ENCODE measurements at regions not wholly inside any gene's neighbourhood (a gene's known extent, or its start where the extent isn't known, plus 50 kb on each side); places are given as distances from the start of the nearest gene placed in this dataset.

- TF ChIP-seq, protein P1, sequence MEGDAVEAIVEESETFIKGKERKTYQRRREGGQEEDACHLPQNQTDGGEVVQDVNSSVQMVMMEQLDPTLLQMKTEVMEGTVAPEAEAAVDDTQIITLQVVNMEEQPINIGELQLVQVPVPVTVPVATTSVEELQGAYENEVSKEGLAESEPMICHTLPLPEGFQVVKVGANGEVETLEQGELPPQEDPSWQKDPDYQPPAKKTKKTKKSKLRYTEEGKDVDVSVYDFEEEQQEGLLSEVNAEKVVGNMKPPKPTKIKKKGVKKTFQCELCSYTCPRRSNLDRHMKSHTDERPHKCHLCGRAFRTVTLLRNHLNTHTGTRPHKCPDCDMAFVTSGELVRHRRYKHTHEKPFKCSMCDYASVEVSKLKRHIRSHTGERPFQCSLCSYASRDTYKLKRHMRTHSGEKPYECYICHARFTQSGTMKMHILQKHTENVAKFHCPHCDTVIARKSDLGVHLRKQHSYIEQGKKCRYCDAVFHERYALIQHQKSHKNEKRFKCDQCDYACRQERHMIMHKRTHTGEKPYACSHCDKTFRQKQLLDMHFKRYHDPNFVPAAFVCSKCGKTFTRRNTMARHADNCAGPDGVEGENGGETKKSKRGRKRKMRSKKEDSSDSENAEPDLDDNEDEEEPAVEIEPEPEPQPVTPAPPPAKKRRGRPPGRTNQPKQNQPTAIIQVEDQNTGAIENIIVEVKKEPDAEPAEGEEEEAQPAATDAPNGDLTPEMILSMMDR (IDR thresholded peaks at IDR 0.05; ENCODE audit: low read depth, low read length, missing control alignments), result no peak
- DNase-seq (ENCODE audit: extremely low read depth, low read depth), result no peak
Observed at GRCh38 chr4:104589264-104589868, 94.7 kb upstream of the CXXC4 start.

DNA sequence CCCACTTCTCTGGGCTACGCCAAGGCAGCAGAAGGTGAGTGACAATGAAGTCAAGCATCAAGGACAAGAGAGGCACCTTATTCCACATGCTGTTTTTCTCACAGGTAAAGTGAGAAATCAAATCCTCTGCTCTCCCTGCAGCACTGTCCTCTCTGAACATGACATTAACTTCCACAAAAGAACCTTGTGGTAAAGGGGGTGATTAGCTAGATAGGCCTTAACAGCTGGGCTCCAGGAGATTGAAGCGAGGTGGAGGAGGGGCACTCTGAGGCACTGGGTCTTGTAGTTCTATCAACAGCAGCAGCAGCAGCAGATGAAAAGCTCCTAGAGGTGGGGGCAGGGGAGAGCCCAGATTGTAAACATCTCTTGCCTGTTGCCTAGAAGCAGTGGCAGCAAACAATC is 96.8 kb upstream of the CXXC4 start:
- TF ChIP-seq, protein P1 (IDR thresholded peaks at IDR 0.05; ENCODE audit: low read depth, low read length, missing control alignments), result no peak
- H3K4me3 ChIP-seq (replicated peaks; ENCODE audit: low read depth, low read length), result no peak overlapping the region
- DNase-seq (ENCODE audit: extremely low read depth, low read depth), result no peak

More at GRCh38 chr4:104589264-104589868, 94.7 kb upstream of the CXXC4 start:
- no peak overlapping the region for H3K4me3 ChIP-seq (replicated peaks; ENCODE audit: low read depth, low read length)

DNA sequence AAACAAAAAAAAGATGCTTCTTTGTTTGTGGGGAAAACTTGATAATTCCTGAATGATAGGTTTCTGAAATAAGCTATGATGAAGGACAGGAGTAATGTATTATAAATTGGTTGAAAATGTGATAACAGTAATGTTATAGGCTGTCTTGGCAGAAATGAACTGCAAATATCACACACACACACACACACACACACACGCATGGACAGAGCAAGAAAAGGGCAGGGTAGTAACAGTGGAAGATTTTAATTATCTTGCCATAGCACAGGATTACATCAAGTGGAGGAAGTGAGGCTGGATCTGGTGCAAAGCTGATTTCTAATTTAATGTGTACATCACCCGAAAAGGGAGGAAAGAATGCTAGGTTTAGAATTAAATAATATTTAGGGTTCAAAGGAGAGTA is 97.5 kb upstream of the CXXC4 start:
- no peak overlapping the region for H3K4me3 ChIP-seq (replicated peaks; ENCODE audit: low read depth, low read length)
- TF ChIP-seq, protein P1 (IDR thresholded peaks at IDR 0.05; ENCODE audit: low read depth, low read length, missing control alignments), result no peak
- DNase-seq (ENCODE audit: extremely low read depth, low read depth), result no peak

DNA sequence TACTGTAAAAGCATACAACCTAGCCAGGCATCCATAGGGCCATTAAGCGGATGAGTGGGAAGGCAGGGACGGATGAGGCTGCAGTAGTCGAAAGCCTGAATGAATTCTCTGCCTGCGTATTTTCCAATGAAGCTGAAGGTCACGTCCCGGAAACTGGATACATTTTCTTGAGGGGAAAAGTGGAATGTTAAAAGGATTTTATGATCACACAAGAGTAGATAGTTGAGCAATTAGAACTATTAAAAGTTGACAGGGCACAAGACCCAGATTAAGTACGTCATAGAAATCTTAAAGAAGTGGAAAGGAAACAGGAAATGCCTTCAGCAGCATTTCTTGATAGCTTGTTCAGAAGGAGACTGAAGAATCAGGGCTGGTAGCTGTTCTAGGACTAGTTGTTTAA is 98.3 kb upstream of the CXXC4 start:
- TF ChIP-seq, protein P1 (IDR thresholded peaks at IDR 0.05; ENCODE audit: low read depth, low read length, missing control alignments), result no peak
- no peak overlapping the region for H3K4me3 ChIP-seq (replicated peaks; ENCODE audit: low read depth, low read length)
- DNase-seq (ENCODE audit: extremely low read depth, low read depth), result no peak

DNA sequence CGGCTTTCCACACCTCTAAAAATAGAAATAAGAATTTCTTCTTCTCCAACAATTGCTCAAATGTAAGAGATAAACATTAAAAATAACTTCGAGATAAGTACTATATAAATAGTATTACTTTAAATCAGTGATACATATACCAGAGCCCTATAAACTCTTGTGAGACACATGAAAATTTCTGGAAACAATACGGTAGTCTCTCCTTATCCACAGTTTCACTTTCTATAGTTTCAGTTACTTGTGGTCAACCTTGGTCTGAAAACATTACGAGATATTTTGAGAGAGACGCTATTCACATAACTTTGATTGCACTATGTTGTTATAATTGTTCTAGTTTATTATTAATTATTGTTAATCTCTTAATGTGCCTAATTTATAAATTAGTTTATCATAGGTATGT is 101.5 kb upstream of the CXXC4 start:
- DNase-seq (ENCODE audit: extremely low read depth, low read depth), result no peak

DNA sequence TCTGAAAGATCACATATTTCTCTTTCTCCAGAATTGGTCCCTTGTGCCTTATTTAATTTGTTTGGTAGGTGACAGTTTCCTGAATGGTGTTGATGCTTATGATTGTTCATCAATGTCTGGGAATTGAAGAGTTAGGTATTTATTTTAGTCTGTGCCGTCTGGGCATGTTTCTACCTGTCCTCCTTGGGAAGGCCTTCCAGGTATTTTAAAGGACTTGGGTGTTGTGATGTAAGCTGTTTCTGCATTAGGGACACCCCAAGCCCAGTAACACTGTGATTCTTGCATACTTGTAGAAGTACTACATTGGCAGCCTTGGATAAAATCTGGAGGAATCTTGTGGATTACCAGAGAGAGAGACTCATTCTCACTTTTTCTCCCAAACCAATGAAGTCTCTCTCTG is 120.8 kb upstream of the CXXC4 start:
- no peak for DNase-seq (ENCODE audit: extremely low read depth, low read depth)
- no peak overlapping the region for H3K4me3 ChIP-seq (replicated peaks; ENCODE audit: low read depth, low read length)
- TF ChIP-seq, protein P1 (IDR thresholded peaks at IDR 0.05; ENCODE audit: low read depth, low read length, missing control alignments), result no peak

More for the DNA sequence above, 101.5 kb upstream of the CXXC4 start:
- TF ChIP-seq, protein P1 (IDR thresholded peaks at IDR 0.05; ENCODE audit: low read depth, low read length, missing control alignments), result no peak
- no peak overlapping the region for H3K4me3 ChIP-seq (replicated peaks; ENCODE audit: low read depth, low read length)

GRCh38 chr4:104615926-104616325 is 121.2 kb upstream of the CXXC4 start:
- no peak overlapping the region for H3K4me3 ChIP-seq (replicated peaks; ENCODE audit: low read depth, low read length)
- TF ChIP-seq, protein P1 (IDR thresholded peaks at IDR 0.05; ENCODE audit: low read depth, low read length, missing control alignments), result no peak
- DNase-seq (ENCODE audit: extremely low read depth, low read depth), result no peak
